GM19395 (cell line): ENCODE measurements at regions not wholly inside any gene's neighbourhood (a gene's known extent, or its start where the extent isn't known, plus 50 kb on each side); places are given as distances from the start of the nearest gene placed in this dataset.
"Not testable (repeated sequence)": the region's sequence is repeated elsewhere in the genome, so short reads cannot be mapped to it uniquely, and the experiment has no call there.

Experiments used
- ATAC-seq: cut with Tn5 transposase; IDR thresholded peaks from one replicate; pipeline ENCODE4 v1.9.1; 2021; ENCODE audit warnings: mild to moderate bottlenecking, moderate library complexity; ENCODE audit not compliant: unreplicated experiment

GRCh38 chr14:66242001-66242400 is 244.2 kb upstream of the CCDC196 start:
- ATAC-seq: no peak

- ATAC-seq: no peak
Observed at GRCh38 chr14:66244834-66245233, 241.3 kb upstream of the CCDC196 start.

DNA sequence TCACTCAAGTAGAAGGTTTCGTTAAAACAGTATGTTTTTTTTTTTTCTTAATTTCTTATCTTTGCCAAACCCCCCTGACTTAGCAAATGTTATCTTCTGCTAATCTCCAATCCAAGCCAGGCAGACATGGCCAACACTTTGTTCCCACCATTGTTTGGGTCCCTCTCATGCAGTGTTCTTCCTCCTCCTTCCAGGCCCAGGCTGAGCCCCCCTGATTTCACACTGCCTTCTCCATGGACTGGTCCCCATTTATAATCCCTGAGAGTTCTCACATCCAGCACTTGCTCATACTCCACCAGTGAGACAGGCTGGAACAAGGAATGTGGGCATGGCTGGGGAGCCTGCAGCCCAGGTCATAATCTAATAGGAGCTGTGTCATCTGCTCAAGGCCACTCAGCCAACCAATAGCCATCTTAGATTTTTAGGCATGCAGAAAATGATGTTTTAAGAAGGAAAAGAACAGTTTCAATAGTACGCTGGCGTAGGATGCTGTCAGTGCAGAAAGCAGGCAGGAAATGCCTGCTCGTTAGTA is 238.4 kb upstream of the CCDC196 start:
- ATAC-seq: no peak

DNA sequence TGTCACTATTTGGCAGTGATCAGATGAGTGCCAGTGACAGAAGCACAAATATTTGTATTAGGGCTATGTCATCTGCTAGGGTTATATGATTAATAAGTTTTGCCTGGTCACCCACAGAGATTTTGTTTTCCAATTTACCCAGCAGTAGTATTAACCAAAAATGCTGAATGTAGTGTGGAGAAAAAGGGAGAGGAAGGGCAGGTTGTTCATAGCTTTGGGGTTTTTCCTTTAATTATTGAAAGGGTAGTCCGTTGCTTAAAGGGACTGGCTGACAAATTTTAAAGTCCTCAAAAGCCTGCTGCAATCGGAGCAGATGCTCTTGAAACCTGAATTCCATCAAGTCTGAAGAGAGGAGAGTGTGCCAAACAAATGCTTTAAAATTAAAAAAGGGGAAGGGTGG is 237.9 kb upstream of the CCDC196 start:
- ATAC-seq: no peak

DNA sequence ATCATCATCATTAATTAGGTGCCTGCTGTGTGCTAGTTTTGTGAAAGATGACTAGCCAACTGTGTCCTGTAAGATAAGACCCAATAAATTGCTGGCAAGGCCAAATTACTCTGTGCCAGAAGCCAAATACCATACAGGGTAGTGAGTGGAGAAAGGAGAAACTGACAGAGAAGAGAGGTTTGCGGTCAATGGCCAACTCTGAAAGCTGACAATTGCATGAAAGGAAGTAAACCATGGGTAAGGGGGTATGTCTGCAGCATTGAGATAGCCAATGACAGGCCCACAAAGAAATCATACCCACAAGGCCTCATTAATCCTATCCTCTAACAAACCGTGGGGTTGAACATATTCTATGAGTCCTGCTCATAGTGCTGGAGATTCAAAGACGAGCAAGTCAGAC is 236.6 kb upstream of the CCDC196 start:
- no peak for ATAC-seq

- no peak for ATAC-seq
Observed at GRCh38 chr14:66254038-66254437, 232.1 kb upstream of the CCDC196 start.

GRCh38 chr14:66268802-66269334 is 217.3 kb upstream of the CCDC196 start:
- no peak for ATAC-seq

DNA sequence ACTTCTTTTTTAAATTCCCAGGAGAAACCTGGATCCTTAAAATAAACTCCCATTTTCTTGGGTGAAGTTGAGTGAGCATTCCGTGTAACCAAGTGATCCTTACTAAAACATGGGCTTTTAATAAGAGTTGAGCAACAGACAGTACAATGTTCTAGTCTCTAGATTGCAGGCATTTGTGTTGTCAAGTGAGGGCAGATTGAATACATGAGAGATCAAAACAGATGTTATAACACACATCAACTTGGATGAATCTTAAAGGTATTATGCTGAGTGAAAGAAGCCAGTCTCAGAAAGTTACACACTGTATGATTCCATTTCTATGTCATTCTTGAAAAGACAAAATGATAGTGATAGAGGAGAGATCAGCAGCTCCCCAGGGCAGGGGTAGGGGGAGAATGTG is 213.9 kb upstream of the CCDC196 start:
- ATAC-seq: no peak

GRCh38 chr14:66273261-66273832 is 212.8 kb upstream of the CCDC196 start:
- ATAC-seq: no peak

- ATAC-seq: not testable (repeated sequence)
Observed at GRCh38 chr14:66278418-66278817, 207.8 kb upstream of the CCDC196 start.

GRCh38 chr14:66281036-66281776 is 205.0 kb upstream of the CCDC196 start:
- ATAC-seq: no peak

DNA sequence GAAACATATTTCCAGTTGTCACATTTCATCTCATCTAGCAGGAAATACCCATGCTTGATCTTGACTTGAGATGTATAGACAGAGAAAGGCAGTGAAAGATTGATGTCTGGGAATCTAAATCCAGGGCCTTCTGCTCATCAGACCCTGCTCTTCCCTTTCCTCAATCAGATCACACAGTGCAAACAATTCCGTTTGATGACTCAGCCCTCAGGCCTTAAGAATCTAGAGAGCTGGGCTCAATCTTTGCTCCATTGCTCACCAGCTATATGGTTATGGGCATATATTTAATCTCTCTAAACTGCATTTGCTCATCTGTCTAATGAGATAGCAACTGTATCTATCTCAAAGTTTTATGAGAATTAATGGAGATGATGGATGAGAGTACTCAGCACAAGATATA is 201.8 kb upstream of the CCDC196 start:
- no peak for ATAC-seq

GRCh38 chr14:66288511-66288910 is 197.7 kb upstream of the CCDC196 start:
- ATAC-seq: no peak

DNA sequence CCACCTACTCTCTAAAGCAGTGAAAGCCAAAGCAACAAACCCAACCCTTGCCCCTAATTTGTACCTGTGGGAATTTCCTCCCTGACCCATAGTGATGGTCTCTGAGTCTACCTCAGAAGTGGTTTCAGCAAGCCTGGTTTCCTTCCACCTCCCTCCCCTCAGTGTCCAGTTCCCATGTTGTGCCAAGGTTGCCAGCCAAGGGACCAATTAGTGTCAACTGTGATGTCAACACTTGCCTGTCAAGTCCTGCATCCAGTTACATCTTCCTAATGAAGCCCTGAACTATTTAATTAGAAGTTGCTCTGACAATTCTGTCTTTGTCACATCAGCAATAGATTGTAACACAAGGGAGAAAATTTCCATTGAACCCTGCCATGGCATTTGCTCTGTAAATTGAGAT is 194.4 kb upstream of the CCDC196 start:
- no peak for ATAC-seq

- no peak for ATAC-seq
Observed at GRCh38 chr14:66293533-66294105, 192.6 kb upstream of the CCDC196 start.

GRCh38 chr14:66295386-66295785 is 190.8 kb upstream of the CCDC196 start:
- no peak for ATAC-seq

DNA sequence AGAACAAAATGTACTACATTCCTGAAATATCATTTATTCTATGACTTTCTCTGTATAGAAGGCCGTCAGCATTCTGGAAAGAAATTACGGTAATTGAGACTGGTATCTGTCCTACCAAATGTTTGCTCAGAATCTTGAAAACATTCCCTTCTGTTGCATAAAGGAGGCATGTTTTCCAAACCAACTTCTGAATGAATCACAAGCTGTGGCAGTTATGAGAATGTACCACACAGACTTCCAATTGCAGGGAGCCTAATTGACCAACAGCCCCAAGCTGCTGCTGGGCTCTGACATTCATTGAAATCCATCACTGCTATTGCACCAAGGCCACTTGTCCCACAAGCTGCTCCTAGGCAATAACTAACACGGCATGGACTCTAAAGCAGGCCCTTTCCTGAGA is 185.3 kb upstream of the CCDC196 start:
- ATAC-seq: no peak

DNA sequence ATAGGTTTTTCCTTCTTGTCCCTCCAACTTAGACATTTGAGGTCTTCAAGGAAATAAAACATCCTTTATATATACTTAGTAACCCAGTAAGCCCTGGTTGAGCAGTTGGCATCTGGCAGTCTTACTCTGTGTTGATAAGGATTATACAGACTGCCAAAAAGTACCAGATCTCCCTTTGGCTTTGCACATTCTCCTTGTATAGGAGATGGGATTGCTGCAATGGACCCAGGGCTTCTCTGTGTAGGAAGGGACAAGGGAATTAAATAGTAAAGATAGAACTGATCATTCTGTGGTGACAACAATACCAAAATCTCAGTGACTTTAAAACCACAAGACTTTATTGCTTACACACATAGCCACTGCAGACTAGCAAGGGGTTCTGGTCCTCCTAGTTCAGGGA is 180.1 kb upstream of the CCDC196 start:
- ATAC-seq: no peak

- no peak for ATAC-seq
Observed at GRCh38 chr14:66311058-66311457, 175.1 kb upstream of the CCDC196 start.

- no peak for ATAC-seq
Observed at GRCh38 chr14:66311990-66312389, 174.2 kb upstream of the CCDC196 start.

GRCh38 chr14:66312451-66312850 is 173.7 kb upstream of the CCDC196 start:
- ATAC-seq: no peak

DNA sequence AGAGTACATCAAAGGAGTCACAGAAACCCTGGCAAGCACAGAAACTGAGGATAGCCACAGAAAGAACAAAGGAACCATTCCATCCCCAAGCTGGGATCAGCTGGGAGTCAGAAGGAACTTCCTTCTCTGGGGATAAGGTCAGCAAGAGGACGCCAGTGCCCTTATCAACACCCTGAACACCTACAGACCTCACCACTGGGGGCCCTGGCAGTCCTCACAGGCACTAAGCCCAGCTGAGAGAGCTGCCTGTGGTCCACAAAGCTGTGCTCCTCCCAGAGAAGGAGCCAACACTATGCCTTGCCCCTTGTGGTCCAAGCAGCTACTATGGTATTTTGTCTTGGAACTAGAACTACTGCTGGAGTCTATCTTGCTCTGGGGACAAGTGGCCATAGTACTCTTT is 171.1 kb upstream of the CCDC196 start:
- no peak for ATAC-seq
